OCI-LY3 (cell line): ENCODE measurements at regions not wholly inside any gene's neighbourhood (a gene's known extent, or its start where the extent isn't known, plus 50 kb on each side); places are given as distances from the start of the nearest gene placed in this dataset.

ENCODE experiments used
- EZH2phosphoT487 ChIP-seq: fragments of 200-600 bp; shearing (Covaris generic); IDR thresholded peaks from 2 replicates; pipeline ENCODE4 v1.6.1; 2018; ENCODE audit warnings: antibody characterized with exemption, mixed run types, low read depth
- TF ChIP-seq, protein P1 (sequence below): fragments of 200-600, 300-600 bp; sonication (generic); IDR thresholded peaks from 2 replicates; pipeline ENCODE4 v1.5.1; 2014; ENCODE audit warnings: antibody characterized with exemption, low read length, low read depth

DNA sequence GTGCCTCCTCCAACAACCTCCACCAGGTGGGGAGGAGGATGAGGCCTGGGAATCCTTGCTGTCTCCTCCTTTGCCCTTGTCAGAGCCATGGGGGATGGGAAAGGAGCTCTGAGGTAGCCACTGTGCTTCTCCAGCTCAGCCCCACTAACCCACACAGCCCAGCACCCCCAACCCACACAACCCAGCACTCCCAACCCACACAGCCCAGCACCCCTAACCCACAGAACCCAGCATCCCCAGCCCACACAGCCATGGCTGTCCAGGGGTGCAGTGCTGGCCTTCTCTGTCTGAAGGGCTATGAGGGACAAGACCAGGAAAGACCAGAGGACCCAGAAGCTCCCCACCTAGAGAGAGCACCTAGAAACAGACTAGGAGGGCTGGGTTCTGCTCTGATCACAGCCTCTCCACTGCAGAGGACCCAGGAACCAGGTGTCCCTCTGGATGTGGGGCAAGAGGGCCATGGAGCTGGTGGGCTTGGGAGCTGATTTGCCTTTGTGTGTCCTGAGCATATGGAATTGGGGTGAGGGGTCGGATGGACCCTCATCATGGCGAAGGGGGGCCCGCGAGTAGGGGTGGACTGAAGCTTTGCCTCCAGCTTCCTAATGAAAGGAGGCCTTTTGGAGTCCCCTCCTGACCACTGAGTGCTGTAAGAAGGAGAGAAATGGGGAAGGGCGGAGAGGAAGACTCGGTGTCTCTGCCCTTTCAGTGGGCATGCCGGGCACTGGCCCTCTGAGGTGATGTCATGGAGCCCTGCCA lies 117.6 kb upstream of the THY1 start:
- TF ChIP-seq, protein P1, sequence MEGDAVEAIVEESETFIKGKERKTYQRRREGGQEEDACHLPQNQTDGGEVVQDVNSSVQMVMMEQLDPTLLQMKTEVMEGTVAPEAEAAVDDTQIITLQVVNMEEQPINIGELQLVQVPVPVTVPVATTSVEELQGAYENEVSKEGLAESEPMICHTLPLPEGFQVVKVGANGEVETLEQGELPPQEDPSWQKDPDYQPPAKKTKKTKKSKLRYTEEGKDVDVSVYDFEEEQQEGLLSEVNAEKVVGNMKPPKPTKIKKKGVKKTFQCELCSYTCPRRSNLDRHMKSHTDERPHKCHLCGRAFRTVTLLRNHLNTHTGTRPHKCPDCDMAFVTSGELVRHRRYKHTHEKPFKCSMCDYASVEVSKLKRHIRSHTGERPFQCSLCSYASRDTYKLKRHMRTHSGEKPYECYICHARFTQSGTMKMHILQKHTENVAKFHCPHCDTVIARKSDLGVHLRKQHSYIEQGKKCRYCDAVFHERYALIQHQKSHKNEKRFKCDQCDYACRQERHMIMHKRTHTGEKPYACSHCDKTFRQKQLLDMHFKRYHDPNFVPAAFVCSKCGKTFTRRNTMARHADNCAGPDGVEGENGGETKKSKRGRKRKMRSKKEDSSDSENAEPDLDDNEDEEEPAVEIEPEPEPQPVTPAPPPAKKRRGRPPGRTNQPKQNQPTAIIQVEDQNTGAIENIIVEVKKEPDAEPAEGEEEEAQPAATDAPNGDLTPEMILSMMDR, result no peak
- TF ChIP-seq EZH2phosphoT487, result no peak
